GM12878 (cell line): ENCODE measurements at regions not wholly inside any gene's neighbourhood (a gene's known extent, or its start where the extent isn't known, plus 50 kb on each side); places are given as distances from the start of the nearest gene placed in this dataset.

Source experiments
- ATAC-seq: fragments of 200-7000 bp; cut with Tn5 transposase; 3 replicates; pipeline ENCODE4 v1.9.1; 2020; ENCODE audit warnings: mild to moderate bottlenecking, moderate library complexity
- BruUV-seq: library from RNA; stranded (reverse); fragments of 400-500 nt; replicated peaks from 2 replicates; lab custom pipeline; 2021; lab: Mats Ljungman, UMichigan
- CTCF ChIA-PET: fragments of 300-600 bp; sonication (Branson Sonifier 250); formaldehyde crosslinking; extraction: SDS; loops from one replicate; lab custom pipeline; 2021; ENCODE audit warnings: inconsistent platforms; lab: Yijun Ruan, JAX
- POLR2A ChIA-PET: fragments of 350-600 bp; formaldehyde crosslinking; extraction: SDS; loops from one replicate; lab custom pipeline; 2021; ENCODE audit warnings: inconsistent platforms; lab: Charles Lee
- RAD21 ChIA-PET: fragments of 300-600 bp; sonication (Branson Sonifier 250); formaldehyde crosslinking; loops from one replicate; lab custom pipeline; 2023; ENCODE audit warnings: antibody characterized with exemption; ENCODE audit not compliant: unreplicated experiment; lab: Charles Lee
- SMC1A ChIA-PET: fragments of 300-600 bp; sonication (Branson Sonifier 250); formaldehyde crosslinking; loops from one replicate; lab custom pipeline; 2023; ENCODE audit not compliant: unreplicated experiment, uncharacterized antibody; lab: Charles Lee
- DNase-seq: peaks from one replicate; pipeline ENCODE4 v3.0.0-alpha.2; 2011; ENCODE audit warnings: low read depth, low spot score
- FAIRE-seq: peaks from 3 replicates; lab custom pipeline; 2011; peaks lifted over from hg19 to GRCh38; lab: Jason Lieb, UNC
- H2AFZ ChIP-seq: 2 replicates; pipeline ENCODE4 v1.6.0; 2011; ENCODE audit warnings: low read depth, low read length, control low read depth; ENCODE audit not compliant: control insufficient read depth
- H3K27ac ChIP-seq: 2 replicates; pipeline ENCODE4 v1.5.1; 2011; ENCODE audit warnings: control low read depth; ENCODE audit not compliant: control insufficient read depth, insufficient read depth
- H3K27me3 ChIP-seq, 2 experiments: replicated peaks in 1 of 2; 2 replicates each; pipeline versions ENCODE4 v1.6.0 to v1.6.1; 2011; ENCODE audit warnings: low read length in 1 of 2; ENCODE audit not compliant: control insufficient read depth in 2 of 2, insufficient read depth in 2 of 2
- H3K36me3 ChIP-seq, 2 experiments: 2 replicates each; pipeline ENCODE4 v1.5.1; 2011; ENCODE audit warnings: low read length in 1 of 2; ENCODE audit not compliant: control insufficient read depth in 2 of 2, insufficient read depth in 2 of 2
- H3K4me1 ChIP-seq: 2 replicates; pipeline ENCODE4 v1.6.1; 2011; ENCODE audit warnings: mild to moderate bottlenecking, low read length, moderate library complexity, mixed read lengths; ENCODE audit not compliant: control insufficient read depth, insufficient read depth
- H3K4me2 ChIP-seq: 2 replicates; pipeline ENCODE4 v1.6.0; 2011; ENCODE audit warnings: control low read depth; ENCODE audit not compliant: control insufficient read depth, insufficient read depth
- H3K4me3 ChIP-seq: fragments of 200-600 bp; sonication (generic); 2 replicates; pipeline ENCODE4 v1.5.1; 2016
- H3K79me2 ChIP-seq: 2 replicates; pipeline ENCODE4 v1.6.0; 2011; ENCODE audit warnings: low read length; ENCODE audit not compliant: control insufficient read depth, insufficient read depth
- H3K9ac ChIP-seq: 2 replicates; pipeline ENCODE4 v1.8.0; 2011; ENCODE audit warnings: low read length, control low read depth, mixed read lengths; ENCODE audit not compliant: control insufficient read depth, insufficient read depth
- H3K9me3 ChIP-seq: replicated peaks from 3 replicates; pipeline ENCODE4 v1.5.1; 2011; ENCODE audit warnings: mild to moderate bottlenecking, low read length; ENCODE audit not compliant: control insufficient read depth, insufficient read depth
- H4K20me1 ChIP-seq: 2 replicates; pipeline ENCODE4 v1.6.0; 2011; ENCODE audit not compliant: control insufficient read depth, insufficient read depth
- IKZF1 ChIP-seq: fragments of 450-650 bp; conservative IDR thresholded peaks from 2 replicates; pipeline ENCODE4 v1.6.1; 2017; ENCODE audit warnings: antibody characterized with exemption, mild to moderate bottlenecking
- TARDBP ChIP-seq: IDR thresholded peaks from 2 replicates; pipeline ENCODE4 v1.6.1; 2016; ENCODE audit warnings: borderline replicate concordance
- TCF12 ChIP-seq: IDR thresholded peaks from 2 replicates; pipeline ENCODE4 v1.6.1; 2011; ENCODE audit warnings: low read depth, mild to moderate bottlenecking, low read length
- ZNF274 ChIP-seq: IDR thresholded peaks from one replicate; pipeline ENCODE4 v1.8.0; 2011; ENCODE audit not compliant: insufficient read length, insufficient read depth
- in situ Hi-C: fragments of 300-500 bp; cut with MboI; formaldehyde crosslinking; loops from 9 replicates; pipeline ENCODE4 v1.14.3; 2018; ENCODE audit warnings: mixed read lengths
- intact Hi-C: fragments of 100-400 bp; cut with micrococcal nuclease; formaldehyde crosslinking; loops from one replicate; pipeline ENCODE4 v1.14.2; 2022; ENCODE audit not compliant: unreplicated experiment
- TF ChIP-seq, protein P1 (sequence below): fragments of 450-650 bp; IDR thresholded peaks from 2 replicates; pipeline ENCODE4 v1.6.1; 2016; ENCODE audit warnings: mild to moderate bottlenecking, moderate library complexity, borderline replicate concordance

- SMC1A ChIA-PET = interaction anchor here (0.7 kb wide), 1 partner anchor 32 kb away, joined by 3 read pairs; no protein-coding TSS in a partner anchor
- intact Hi-C loops = no loop called here
Measured at GRCh38 chr1:238639861-238640260, 746.5 kb upstream of the CHRM3 start.

More at GRCh38 chr1:238639861-238640260, 746.5 kb upstream of the CHRM3 start:
- no TSS peak for BruUV-seq
- Histone ChIP-seq H3K36me3 (no peaks in the 10 kb centered on the region), H3K27me3 (no peaks in the 10 kb centered on the region), H3K9ac (no peak overlapping the region), H2AFZ (no peak overlapping the region), H3K4me2 (no peak overlapping the region), H3K4me3 (no peak overlapping the region), H3K9me3 (no peaks in the 10 kb centered on the region), H3K4me1 (no peaks in the 10 kb centered on the region), H3K27ac (no peak overlapping the region), H4K20me1 (no peaks in the 10 kb centered on the region), H3K79me2 (no peaks in the 10 kb centered on the region)
- POLR2A ChIA-PET = no interaction called here
- in situ Hi-C loops = no loop called here
- TF ChIP-seq IKZF1 (no peak), TARDBP (no peak), TCF12 (no peak), ZNF274 (no peak)
- TF ChIP-seq, protein P1, sequence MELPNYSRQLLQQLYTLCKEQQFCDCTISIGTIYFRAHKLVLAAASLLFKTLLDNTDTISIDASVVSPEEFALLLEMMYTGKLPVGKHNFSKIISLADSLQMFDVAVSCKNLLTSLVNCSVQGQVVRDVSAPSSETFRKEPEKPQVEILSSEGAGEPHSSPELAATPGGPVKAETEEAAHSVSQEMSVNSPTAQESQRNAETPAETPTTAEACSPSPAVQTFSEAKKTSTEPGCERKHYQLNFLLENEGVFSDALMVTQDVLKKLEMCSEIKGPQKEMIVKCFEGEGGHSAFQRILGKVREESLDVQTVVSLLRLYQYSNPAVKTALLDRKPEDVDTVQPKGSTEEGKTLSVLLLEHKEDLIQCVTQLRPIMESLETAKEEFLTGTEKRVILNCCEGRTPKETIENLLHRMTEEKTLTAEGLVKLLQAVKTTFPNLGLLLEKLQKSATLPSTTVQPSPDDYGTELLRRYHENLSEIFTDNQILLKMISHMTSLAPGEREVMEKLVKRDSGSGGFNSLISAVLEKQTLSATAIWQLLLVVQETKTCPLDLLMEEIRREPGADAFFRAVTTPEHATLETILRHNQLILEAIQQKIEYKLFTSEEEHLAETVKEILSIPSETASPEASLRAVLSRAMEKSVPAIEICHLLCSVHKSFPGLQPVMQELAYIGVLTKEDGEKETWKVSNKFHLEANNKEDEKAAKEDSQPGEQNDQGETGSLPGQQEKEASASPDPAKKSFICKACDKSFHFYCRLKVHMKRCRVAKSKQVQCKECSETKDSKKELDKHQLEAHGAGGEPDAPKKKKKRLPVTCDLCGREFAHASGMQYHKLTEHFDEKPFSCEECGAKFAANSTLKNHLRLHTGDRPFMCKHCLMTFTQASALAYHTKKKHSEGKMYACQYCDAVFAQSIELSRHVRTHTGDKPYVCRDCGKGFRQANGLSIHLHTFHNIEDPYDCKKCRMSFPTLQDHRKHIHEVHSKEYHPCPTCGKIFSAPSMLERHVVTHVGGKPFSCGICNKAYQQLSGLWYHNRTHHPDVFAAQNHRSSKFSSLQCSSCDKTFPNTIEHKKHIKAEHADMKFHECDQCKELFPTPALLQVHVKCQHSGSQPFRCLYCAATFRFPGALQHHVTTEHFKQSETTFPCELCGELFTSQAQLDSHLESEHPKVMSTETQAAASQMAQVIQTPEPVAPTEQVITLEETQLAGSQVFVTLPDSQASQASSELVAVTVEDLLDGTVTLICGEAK = no peak
- FAIRE-seq = no peak
- RAD21 ChIA-PET = no interaction called here
- ATAC-seq = no peak; the same call in 2 of the 3 replicates
- CTCF ChIA-PET = interaction anchor here (0.7 kb wide), 1 partner anchor 1005 kb away, joined by 3 read pairs; no protein-coding TSS in a partner anchor
- no peak for DNase-seq
